GM18868 (cell line): ENCODE measurements at regions not wholly inside any gene's neighbourhood (a gene's known extent, or its start where the extent isn't known, plus 50 kb on each side); places are given as distances from the start of the nearest gene placed in this dataset.

Experiments
- ATAC-seq: cut with Tn5 transposase; IDR thresholded peaks from one replicate; pipeline ENCODE4 v1.9.1; 2021; ENCODE audit warnings: mild to moderate bottlenecking, moderate library complexity; ENCODE audit not compliant: unreplicated experiment

- no peak for ATAC-seq
These were observed 50.2 kb upstream of the LYZL1 start for GRCh38 chr10:29238523-29239135.
